IMR-90 (cell line): ENCODE measurements at regions not wholly inside any gene's neighbourhood (a gene's known extent, or its start where the extent isn't known, plus 50 kb on each side); places are given as distances from the start of the nearest gene placed in this dataset.

Experiments
- ATAC-seq: fragments of 200-7000 bp; cut with Tn5 transposase; 2 replicates; pipeline ENCODE4 v1.9.1; 2020; ENCODE audit warnings: low read depth, mild to moderate bottlenecking, moderate library complexity
- BruUV-seq: library from RNA; stranded (reverse); fragments of 400-500 nt; replicated peaks from 2 replicates; lab custom pipeline; 2021; lab: Mats Ljungman, UMichigan
- CTCF ChIA-PET: fragments of 300-600 bp; formaldehyde crosslinking; extraction: SDS; loops from one replicate; lab custom pipeline; 2021; ENCODE audit warnings: antibody characterized with exemption; lab: Yijun Ruan, JAX
- POLR2A ChIA-PET: fragments of 300-600 bp; sonication (Branson Sonifier 250); formaldehyde crosslinking; loops from one replicate; lab custom pipeline; 2022; ENCODE audit warnings: antibody characterized with exemption; ENCODE audit not compliant: unreplicated experiment; lab: Charles Lee
- DNase-seq: peaks from one replicate; pipeline ENCODE4 v3.0.0; 2013
- H2AFZ ChIP-seq: replicated peaks from 2 replicates; pipeline ENCODE3; 2013; ENCODE audit warnings: low read length, mild to moderate bottlenecking; ENCODE audit not compliant: poor library complexity
- H2AK5ac ChIP-seq: 2 replicates; pipeline ENCODE4 v1.6.1; 2013; ENCODE audit warnings: low read depth, low read length, inconsistent platforms
- H2AK9ac ChIP-seq: replicated peaks from 2 replicates; pipeline ENCODE3; 2013; ENCODE audit warnings: mild to moderate bottlenecking, low read depth, low read length, moderate library complexity; ENCODE audit not compliant: poor library complexity
- H2BK120ac ChIP-seq: 2 replicates; pipeline ENCODE4 v1.6.1; 2013; ENCODE audit warnings: low read depth, low read length, inconsistent platforms
- H2BK15ac ChIP-seq: 3 replicates; pipeline ENCODE4 v1.6.1; 2013; ENCODE audit warnings: low read depth, low read length, inconsistent platforms
- H2BK20ac ChIP-seq: 2 replicates; pipeline ENCODE4 v1.6.1; 2013; ENCODE audit warnings: low read depth, mild to moderate bottlenecking, inconsistent platforms, low read length, moderate library complexity
- H2BK5ac ChIP-seq: 2 replicates; pipeline ENCODE4 v1.6.1; 2013; ENCODE audit warnings: mild to moderate bottlenecking, low read depth, low read length, inconsistent platforms; ENCODE audit not compliant: poor library complexity, severe bottlenecking
- H3K14ac ChIP-seq: replicated peaks from 2 replicates; pipeline ENCODE4 v1.6.1; 2013; ENCODE audit warnings: low read depth, low read length, inconsistent platforms
- H3K18ac ChIP-seq: 2 replicates; pipeline ENCODE4 v1.6.1; 2013; ENCODE audit warnings: low read depth, low read length, control low read depth
- H3K23ac ChIP-seq: 2 replicates; pipeline ENCODE4 v1.6.1; 2013; ENCODE audit warnings: low read depth, low read length, inconsistent platforms
- H3K27ac ChIP-seq: 2 replicates; pipeline ENCODE4 v1.5.1; 2013; ENCODE audit warnings: mild to moderate bottlenecking, control low read depth, low read length; ENCODE audit not compliant: insufficient read depth
- H3K27me3 ChIP-seq: 2 replicates; pipeline ENCODE4 v1.6.1; 2013; ENCODE audit warnings: low read length; ENCODE audit not compliant: control insufficient read depth, insufficient read depth
- H3K36me3 ChIP-seq: 2 replicates; pipeline ENCODE4 v1.6.1; 2013; ENCODE audit warnings: low read length, mixed read lengths; ENCODE audit not compliant: control insufficient read depth, insufficient read depth
- H3K4ac ChIP-seq: 2 replicates; pipeline ENCODE4 v1.6.1; 2013; ENCODE audit warnings: low read depth, low read length, inconsistent platforms
- H3K4me1 ChIP-seq: 2 replicates; pipeline ENCODE4 v1.6.1; 2013; ENCODE audit warnings: low read length, mixed read lengths; ENCODE audit not compliant: control insufficient read depth, insufficient read depth
- H3K4me2 ChIP-seq: 2 replicates; pipeline ENCODE4 v1.6.1; 2013; ENCODE audit warnings: low read depth, mild to moderate bottlenecking, control low read depth, low read length, moderate library complexity
- H3K4me3 ChIP-seq: 2 replicates; pipeline ENCODE4 v1.5.1; 2013; ENCODE audit warnings: low read depth, mild to moderate bottlenecking, control low read depth, low read length, moderate library complexity; ENCODE audit not compliant: insufficient read depth
- H3K56ac ChIP-seq: 2 replicates; pipeline ENCODE4 v1.6.1; 2013; ENCODE audit warnings: low read length, inconsistent platforms; ENCODE audit not compliant: insufficient read depth; ENCODE audit errors: extremely low read depth
- H3K79me1 ChIP-seq, 2 experiments: 2 replicates each; pipeline ENCODE4 v1.6.1; 2013; ENCODE audit warnings: low read length in 2 of 2, inconsistent platforms in 1 of 2, low read depth in 1 of 2
- H3K9ac ChIP-seq: 2 replicates; pipeline ENCODE4 v1.6.1; 2013; ENCODE audit warnings: low read depth, low read length, control low read depth
- H3K9me1 ChIP-seq: 2 replicates; pipeline ENCODE4 v1.6.1; 2013; ENCODE audit warnings: low read length, inconsistent platforms; ENCODE audit not compliant: insufficient read depth
- H3K9me3 ChIP-seq: 2 replicates; pipeline ENCODE4 v1.6.1; 2013; ENCODE audit warnings: low read length; ENCODE audit not compliant: control insufficient read depth, insufficient read depth
- H4K20me1 ChIP-seq: 2 replicates; pipeline ENCODE4 v1.6.1; 2013; ENCODE audit warnings: low read length, inconsistent platforms; ENCODE audit not compliant: insufficient read depth
- H4K5ac ChIP-seq: 2 replicates; pipeline ENCODE4 v1.6.1; 2013; ENCODE audit warnings: mild to moderate bottlenecking, low read depth, low read length, control low read depth
- H4K8ac ChIP-seq, 2 experiments: 2 replicates each; pipeline ENCODE4 v1.6.1; 2013; ENCODE audit warnings: low read depth in 2 of 2, low read length in 2 of 2, control low read depth in 1 of 2, inconsistent platforms in 1 of 2
- H4K91ac ChIP-seq: 2 replicates; pipeline ENCODE4 v1.6.1; 2013; ENCODE audit warnings: low read depth, low read length, inconsistent platforms; ENCODE audit not compliant: insufficient read depth
- BHLHE40 ChIP-seq: fragments of 150-350 bp; IDR thresholded peaks from 2 replicates; pipeline ENCODE4 v1.6.1; 2016; ENCODE audit warnings: mild to moderate bottlenecking, low read depth, low read length
- CEBPB ChIP-seq: IDR thresholded peaks from 2 replicates; pipeline ENCODE4 v1.6.1; 2012; ENCODE audit warnings: low read depth, low read length, improper control_type of control experiment
- CHD1 ChIP-seq: IDR thresholded peaks from 2 replicates; pipeline ENCODE4 v1.6.1; 2012; ENCODE audit warnings: low read depth, low read length, improper control_type of control experiment
- MXI1 ChIP-seq: IDR thresholded peaks from 2 replicates; pipeline ENCODE4 v1.6.1; 2012; ENCODE audit warnings: low read depth, mild to moderate bottlenecking, low read length, moderate library complexity, borderline replicate concordance
- POLR2A ChIP-seq: IDR thresholded peaks from 2 replicates; pipeline ENCODE4 v1.6.1; 2012; ENCODE audit warnings: mild to moderate bottlenecking, low read depth, low read length
- RAD21 ChIP-seq: IDR thresholded peaks from 2 replicates; pipeline ENCODE4 v1.6.1; 2012; ENCODE audit warnings: low read length, improper control_type of control experiment
- RCOR1 ChIP-seq: IDR thresholded peaks from 2 replicates; pipeline ENCODE4 v1.6.1; 2012; ENCODE audit warnings: mild to moderate bottlenecking, low read length, improper control_type of control experiment; ENCODE audit not compliant: insufficient replicate concordance
- RFX5 ChIP-seq: IDR thresholded peaks from 2 replicates; pipeline ENCODE4 v1.8.0; 2012; ENCODE audit warnings: low read depth, mild to moderate bottlenecking, low read length, moderate library complexity
- SMC3 ChIP-seq: fragments of 150-350 bp; IDR thresholded peaks from 2 replicates; pipeline ENCODE4 v1.6.1; 2016; ENCODE audit warnings: low read depth, mild to moderate bottlenecking, antibody characterized with exemption, low read length, moderate library complexity
- WGBS, 2 experiments: methylation state at CpG; one replicate each; pipeline versions ENCODE4 v1.1.5 to v1.1.7; 2013; ENCODE audit warnings: missing lambda C conversion rate in 2 of 2; ENCODE audit not compliant: insufficient read length in 1 of 2; ENCODE audit errors: extremely low coverage in 2 of 2; 5-methylcytosine and 5-hydroxymethylcytosine counted together
- dilution Hi-C: fragments of 300-500 bp; cut with HindIII; formaldehyde crosslinking; loops from one replicate; pipeline ENCODE4 v1.14.3; 2018; ENCODE audit warnings: low sequenced_read_pairs; ENCODE audit not compliant: unreplicated experiment
- in situ Hi-C: fragments of 300-500 bp; cut with MboI; formaldehyde crosslinking; loops from 3 replicates; pipeline ENCODE4 v1.14.3; 2019; ENCODE audit warnings: low sequenced_read_pairs, inconsistent platforms, mixed read lengths
- intact Hi-C: fragments of 100-400 bp; cut with micrococcal nuclease; formaldehyde crosslinking; loops from 2 replicates; pipeline ENCODE4 v1.10.0; 2022
- TF ChIP-seq, protein P1 (sequence below): conservative IDR thresholded peaks from 2 replicates; pipeline ENCODE4 v1.5.1; 2012; ENCODE audit warnings: mild to moderate bottlenecking, low read depth, low read length, improper control_type of control experiment
- TF ChIP-seq, protein P2 (sequence below): fragments of 150-350 bp; IDR thresholded peaks from 2 replicates; pipeline ENCODE4 v1.6.1; 2017; ENCODE audit warnings: mild to moderate bottlenecking, antibody characterized with exemption, low read length, low read depth

DNA sequence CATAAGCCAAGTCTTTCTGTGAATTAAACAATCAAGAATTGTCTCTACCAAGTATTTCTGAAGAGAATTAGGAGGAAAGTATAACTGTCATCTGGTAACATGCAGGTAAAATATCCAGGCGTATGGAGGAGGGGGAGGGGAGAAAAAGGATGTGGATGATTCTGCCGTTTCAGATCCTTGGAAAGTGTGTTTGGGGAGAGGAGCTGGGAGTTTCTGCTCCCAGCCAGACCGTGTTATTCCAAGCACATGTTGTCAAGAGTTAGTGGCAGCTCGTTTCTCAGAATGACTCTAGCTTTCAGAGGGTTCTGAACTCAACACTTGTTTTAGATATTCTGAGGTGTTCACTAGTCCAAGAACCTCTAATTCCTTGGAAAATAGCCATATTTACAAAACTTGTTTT lies 137.6 kb downstream of the FAM124B start:
- no CpG with 5 or more reads among the region's 4 CpGs for WGBS, 2 experiments
- Histone ChIP-seq H3K56ac (no peak overlapping the region), H3K4me2 (no peak overlapping the region), H4K91ac (no peak overlapping the region), H3K4me1 (peaks cover 4% of the 10 kb centered on the region), H3K4ac (no peak overlapping the region), H2BK20ac (no peak overlapping the region), H3K36me3 (no peaks in the 10 kb centered on the region), H3K14ac (no peak overlapping the region; the same call in 1 of the 2 replicates), H4K20me1 (no peaks in the 10 kb centered on the region), H3K18ac (no peak overlapping the region), H3K27ac (no peak overlapping the region), H3K23ac (no peak overlapping the region), H2AK9ac (no peak overlapping the region), H2BK5ac (no peak overlapping the region), H3K9ac (no peak overlapping the region), H3K79me1 (no peaks in the 10 kb centered on the region), H2AK5ac (no peak overlapping the region; the same call in 1 of the 2 replicates), H2BK15ac (peak overlapping the region; percentile 73; the same call in 2 of the 3 replicates), H3K4me3 (no peak overlapping the region), H2BK120ac (no peak overlapping the region), H2AFZ (peak overlapping the region; percentile 48), H3K9me1 (peaks cover 5% of the 10 kb centered on the region; the same call in 1 of the 2 replicates), H4K8ac (no peak overlapping the region), H4K5ac (no peak overlapping the region), H3K9me3 (no peaks in the 10 kb centered on the region), H3K27me3 (no peaks in the 10 kb centered on the region)
- no peak for DNase-seq
- ATAC-seq, result no peak
- TF ChIP-seq POLR2A, result no peak
- TF ChIP-seq BHLHE40, result no peak
- TF ChIP-seq RFX5, result no peak
- TF ChIP-seq, protein P1, sequence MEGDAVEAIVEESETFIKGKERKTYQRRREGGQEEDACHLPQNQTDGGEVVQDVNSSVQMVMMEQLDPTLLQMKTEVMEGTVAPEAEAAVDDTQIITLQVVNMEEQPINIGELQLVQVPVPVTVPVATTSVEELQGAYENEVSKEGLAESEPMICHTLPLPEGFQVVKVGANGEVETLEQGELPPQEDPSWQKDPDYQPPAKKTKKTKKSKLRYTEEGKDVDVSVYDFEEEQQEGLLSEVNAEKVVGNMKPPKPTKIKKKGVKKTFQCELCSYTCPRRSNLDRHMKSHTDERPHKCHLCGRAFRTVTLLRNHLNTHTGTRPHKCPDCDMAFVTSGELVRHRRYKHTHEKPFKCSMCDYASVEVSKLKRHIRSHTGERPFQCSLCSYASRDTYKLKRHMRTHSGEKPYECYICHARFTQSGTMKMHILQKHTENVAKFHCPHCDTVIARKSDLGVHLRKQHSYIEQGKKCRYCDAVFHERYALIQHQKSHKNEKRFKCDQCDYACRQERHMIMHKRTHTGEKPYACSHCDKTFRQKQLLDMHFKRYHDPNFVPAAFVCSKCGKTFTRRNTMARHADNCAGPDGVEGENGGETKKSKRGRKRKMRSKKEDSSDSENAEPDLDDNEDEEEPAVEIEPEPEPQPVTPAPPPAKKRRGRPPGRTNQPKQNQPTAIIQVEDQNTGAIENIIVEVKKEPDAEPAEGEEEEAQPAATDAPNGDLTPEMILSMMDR, result no peak
- TF ChIP-seq, protein P2, sequence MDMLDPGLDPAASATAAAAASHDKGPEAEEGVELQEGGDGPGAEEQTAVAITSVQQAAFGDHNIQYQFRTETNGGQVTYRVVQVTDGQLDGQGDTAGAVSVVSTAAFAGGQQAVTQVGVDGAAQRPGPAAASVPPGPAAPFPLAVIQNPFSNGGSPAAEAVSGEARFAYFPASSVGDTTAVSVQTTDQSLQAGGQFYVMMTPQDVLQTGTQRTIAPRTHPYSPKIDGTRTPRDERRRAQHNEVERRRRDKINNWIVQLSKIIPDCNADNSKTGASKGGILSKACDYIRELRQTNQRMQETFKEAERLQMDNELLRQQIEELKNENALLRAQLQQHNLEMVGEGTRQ, result no peak
- no peak for TF ChIP-seq RAD21
- TF ChIP-seq SMC3, result no peak
- TF ChIP-seq RCOR1, result no peak
- TF ChIP-seq MXI1, result no peak
- TF ChIP-seq CEBPB, result no peak
- TF ChIP-seq CHD1, result no peak
- intact Hi-C loops (loop anchor here (5.0 kb wide), 1 partner anchor 162 kb away; no protein-coding TSS in a partner anchor), in situ Hi-C loops (no loop called here), dilution Hi-C loops (no loop called here)
- BruUV-seq, result no TSS peak
- ChIA-PET POLR2A (no interaction called here), CTCF (no interaction called here)
